ENCODE measurements at regions not wholly inside any gene's neighbourhood (a gene's known extent, or its start where the extent isn't known, plus 50 kb on each side); places are given as distances from the start of the nearest gene placed in this dataset.
"Not testable (repeated sequence)": the region's sequence is repeated elsewhere in the genome, so short reads cannot be mapped to it uniquely, and the experiment has no call there.

DNA sequence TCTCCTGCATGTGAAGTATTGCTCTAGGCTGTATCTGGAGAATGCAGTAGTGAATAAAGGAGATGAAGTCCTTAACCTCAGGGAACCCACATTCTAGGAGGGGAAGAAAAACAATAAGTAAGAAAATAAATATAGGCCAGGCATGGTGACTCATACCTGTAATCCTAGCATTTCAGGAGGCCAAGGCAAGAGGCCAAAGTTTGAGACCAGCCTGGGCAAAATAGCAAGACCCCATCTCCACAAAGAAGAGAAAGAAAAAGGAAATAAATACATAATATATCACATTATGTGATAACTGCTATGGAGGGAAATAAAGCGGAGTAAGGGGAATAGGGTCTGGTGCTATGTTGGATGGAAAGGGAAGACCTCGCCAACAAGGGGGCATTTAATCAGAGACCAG, 94.0 kb downstream of the QRSL1 start:
- DNase-seq: not testable (repeated sequence)

DNA sequence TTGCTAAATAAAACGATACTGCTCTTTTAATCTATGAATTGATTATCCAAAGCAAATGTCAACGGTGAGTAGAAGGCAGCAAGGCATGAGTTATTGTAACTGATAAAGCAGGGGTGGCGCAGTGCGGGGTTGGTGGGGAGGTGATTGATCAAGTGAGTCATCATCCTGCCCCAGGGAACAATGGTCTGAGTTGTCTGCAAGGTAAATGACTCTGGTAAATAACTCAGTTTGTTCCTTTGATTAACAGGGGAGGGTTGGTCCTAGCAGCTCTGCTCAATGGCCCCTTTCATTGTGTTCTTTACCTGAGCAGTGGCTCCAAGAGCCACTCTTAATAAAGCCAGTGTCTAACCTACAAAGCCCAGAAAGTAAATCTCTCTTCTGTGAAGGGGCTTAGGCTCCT, 91.8 kb downstream of the QRSL1 start:
- DNase-seq: not testable (repeated sequence)

Data from muscle of back (tissue), 3 donors.